NCI-H2171 treated with DMSO at 0.1 percent for 48 hours (cell line): ENCODE measurements at regions not wholly inside any gene's neighbourhood (a gene's known extent, or its start where the extent isn't known, plus 50 kb on each side); places are given as distances from the start of the nearest gene placed in this dataset.

Experiments used
- DNase-seq: peaks from one replicate; lab custom pipeline; 2025; lab: John Stamatoyannopoulos, UW

- DNase-seq = no peak
These were observed 215.1 kb downstream of the TBXT start for GRCh38 chr6:165952514-165952913.

DNA sequence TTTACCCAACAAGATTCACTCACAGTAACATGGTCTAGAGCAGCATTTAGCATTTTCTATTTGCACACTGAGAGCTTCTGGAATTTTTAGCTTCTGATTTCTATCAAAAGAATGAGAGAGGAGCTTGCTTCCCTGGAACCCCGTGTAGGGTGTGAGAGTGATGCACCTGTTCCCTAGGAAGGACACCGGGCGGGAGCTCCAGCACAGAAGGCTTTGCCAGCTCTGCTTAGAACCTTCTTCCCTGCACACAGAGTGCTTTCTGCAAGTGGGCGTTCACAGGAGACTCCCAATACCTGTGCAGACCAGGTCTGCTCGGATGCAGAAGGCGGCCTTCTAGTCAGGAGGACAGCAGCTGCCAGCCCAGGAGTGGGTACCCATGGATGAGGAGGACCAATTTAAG is 217.3 kb downstream of the TBXT start:
- DNase-seq = no peak

- no peak for DNase-seq
These were observed 218.3 kb downstream of the TBXT start for GRCh38 chr6:165949324-165949723.

- DNase-seq = no peak
These were observed 223.6 kb downstream of the TBXT start for GRCh38 chr6:165944002-165944466.

DNA sequence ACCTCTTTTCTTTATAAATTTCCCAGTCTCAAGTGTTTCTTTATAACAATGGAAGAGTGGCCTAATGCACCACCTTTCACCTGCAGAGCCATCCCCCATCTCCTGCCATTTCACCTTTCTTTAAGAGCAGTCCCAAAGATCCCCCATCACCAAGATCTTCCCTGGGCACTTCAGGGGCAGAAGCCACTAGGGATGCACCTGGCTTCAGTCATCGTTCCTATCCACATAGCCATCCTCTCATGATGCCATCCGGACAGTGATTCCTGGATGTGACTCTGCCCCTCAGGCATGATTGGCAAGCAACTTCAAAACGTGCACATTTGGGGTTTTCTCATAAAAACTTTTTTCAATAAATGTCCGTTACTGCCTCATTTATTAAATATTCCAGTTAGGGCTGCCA is 225.9 kb downstream of the TBXT start:
- no peak for DNase-seq

DNA sequence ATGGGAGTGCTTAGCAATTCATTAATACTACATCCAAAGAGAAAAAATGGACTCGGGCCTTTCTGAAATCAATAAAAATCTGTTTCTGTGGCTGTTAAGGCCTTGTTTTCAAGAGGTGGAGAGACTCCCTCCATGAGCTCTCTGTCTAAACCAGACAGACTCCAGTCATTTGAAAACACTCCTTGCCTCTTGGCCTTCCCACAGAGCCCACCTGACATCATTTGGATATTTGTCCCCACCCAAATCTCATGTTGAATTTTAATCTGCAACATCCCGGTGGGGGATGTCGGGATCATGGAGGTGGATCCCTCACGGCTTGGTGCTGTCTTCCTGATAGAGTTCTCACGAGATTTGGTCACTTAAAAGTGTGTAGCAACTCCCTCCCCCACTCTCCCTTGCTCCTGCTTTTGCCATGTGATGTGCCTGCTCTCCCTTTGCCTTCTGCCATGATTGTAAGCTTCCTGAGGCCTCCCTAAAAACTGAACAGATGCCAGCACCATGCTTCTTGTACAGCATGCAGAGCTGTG is 226.3 kb downstream of the TBXT start:
- no peak for DNase-seq

GRCh38 chr6:165940366-165940765 is 227.3 kb downstream of the TBXT start:
- DNase-seq = no peak

GRCh38 chr6:165939601-165940290 is 227.9 kb downstream of the TBXT start:
- DNase-seq = no peak

- no peak for DNase-seq
These were observed 228.6 kb downstream of the TBXT start for GRCh38 chr6:165939047-165939446.

- no peak for DNase-seq
These were observed 229.9 kb downstream of the TBXT start for GRCh38 chr6:165937564-165938358.

DNA sequence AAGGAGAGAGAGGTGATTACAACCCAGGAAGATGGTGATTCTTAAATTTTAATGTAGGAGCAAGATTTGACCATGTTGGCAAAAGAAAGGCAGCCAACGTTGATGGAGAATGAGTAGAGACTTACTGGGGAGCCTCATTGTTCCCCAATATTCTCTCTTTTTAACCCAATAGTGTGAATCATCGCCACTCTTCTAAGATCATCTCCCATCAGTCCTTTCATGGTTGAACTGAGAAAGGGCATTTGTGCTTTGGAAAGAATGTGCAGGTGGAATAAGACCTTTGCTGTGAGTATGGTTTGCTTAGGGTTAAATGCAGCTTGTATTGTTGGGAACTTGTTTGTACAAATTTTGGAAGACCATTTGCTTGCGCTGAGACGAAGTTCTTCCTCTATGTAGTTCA is 231.0 kb downstream of the TBXT start:
- DNase-seq = no peak

- no peak for DNase-seq
These were observed 231.6 kb downstream of the TBXT start for GRCh38 chr6:165936096-165936495.

GRCh38 chr6:165931675-165932074 is 236.0 kb downstream of the TBXT start:
- no peak for DNase-seq

DNA sequence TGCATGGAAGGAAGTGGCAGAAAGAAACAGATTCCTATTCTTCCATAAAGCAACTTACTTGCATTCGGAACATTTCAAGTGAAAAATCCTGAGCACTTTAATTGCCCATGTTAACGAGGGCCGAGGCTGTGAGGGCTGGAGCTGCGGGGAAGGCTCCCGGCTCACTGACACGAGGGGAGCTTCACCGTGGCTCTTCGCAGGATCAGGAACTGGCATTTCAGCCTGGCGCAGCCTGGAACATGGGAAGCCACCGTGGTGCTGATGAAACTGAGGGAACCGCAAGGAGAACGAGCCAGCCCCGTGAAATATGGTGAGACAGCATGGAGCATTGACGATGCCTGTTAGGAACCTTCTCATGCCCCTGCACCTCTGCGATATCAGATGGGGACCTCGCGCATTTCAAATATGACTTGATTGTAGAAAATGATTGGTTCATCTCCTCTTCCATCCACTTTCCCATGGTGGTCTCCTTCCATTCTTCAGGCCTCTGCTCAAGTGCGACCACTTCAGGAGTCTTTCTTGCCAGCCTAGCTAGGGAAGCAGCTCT is 236.9 kb downstream of the TBXT start:
- no peak for DNase-seq

DNA sequence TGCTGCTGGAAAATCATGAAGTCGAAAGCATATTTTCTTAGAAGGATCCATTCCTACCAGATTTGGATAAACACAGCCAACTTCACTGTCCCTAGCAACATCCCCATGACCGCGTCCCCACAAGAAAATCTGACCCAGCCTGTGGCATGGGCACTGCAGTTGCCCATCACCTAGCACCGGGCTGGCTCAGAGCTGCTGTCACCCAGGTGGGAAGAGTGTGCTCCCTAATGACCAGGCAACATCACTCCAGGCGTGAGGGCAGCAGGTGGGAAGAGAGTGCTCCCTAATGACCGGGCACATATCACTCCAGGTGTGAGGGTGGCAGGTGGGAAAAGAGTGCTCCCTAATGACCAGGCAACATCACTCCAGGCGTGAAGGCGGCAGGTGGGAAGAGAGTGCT is 238.0 kb downstream of the TBXT start:
- no peak for DNase-seq

GRCh38 chr6:165926378-165926777 is 241.3 kb downstream of the TBXT start:
- no peak for DNase-seq

GRCh38 chr6:165925474-165926156 is 242.0 kb downstream of the TBXT start:
- DNase-seq = no peak

DNA sequence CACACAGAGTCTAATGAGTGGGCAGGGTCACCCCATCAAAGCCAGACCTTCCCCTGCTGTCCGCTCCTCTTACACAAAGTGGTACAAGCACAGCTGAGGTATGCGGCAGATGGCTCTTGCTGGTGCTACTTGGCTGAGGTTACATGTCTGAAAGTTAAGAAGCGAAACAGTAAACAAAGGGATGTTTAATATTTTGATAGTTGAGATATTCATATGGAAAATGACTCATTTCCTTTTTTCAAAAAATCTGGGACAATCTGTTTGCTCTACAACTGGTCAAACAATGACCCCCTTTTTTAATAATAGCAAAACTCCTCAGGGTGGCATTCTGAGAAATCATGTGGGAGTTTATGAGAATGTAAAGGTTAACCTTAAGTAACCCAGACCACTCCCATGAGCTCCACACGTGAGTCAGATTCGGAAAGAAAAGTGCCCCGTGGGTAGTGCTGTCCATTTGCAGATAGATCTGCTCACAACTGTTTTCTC is 245.3 kb downstream of the TBXT start:
- DNase-seq = no peak

GRCh38 chr6:165920896-165921671 is 246.6 kb downstream of the TBXT start:
- DNase-seq = no peak

GRCh38 chr6:165917576-165917975 is 250.1 kb downstream of the TBXT start:
- no peak for DNase-seq

DNA sequence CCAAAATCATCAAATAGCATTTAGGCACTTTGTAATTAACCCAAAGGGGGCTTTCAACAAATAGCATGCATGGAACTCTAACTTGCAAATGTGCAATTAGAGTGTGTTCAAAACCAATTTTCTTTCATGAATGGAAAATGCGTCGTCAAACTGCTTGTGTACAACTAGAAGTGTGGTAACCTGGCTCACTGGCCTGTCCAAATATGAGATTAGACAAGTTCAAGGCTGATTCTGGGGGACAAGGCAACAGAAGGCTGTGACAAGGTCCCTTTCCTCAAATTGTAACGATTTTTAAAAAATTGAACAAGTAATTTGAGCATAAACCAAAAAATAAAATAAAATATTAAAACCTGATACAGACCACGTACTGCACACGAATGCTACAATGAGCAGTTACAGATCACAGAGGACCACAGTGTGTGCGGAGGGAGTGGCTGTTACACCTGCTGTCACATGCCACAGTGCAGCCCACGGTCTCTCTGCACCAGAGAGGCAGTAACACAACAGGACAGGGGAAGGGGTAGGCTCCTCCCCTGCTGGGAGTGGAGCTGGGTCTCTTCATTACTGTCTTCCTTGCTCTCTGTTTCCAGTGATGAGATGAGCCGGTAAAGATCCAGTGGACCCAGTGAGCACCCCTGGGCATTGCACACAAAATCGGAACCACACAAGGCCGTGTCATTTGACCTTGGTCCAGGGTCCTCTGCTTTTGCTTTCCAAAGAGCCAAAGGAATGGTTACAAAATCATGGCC is 252.2 kb upstream of the PDE10A start:
- DNase-seq = no peak
